ENCODE measurements at regions not wholly inside any gene's neighbourhood (a gene's known extent, or its start where the extent isn't known, plus 50 kb on each side); places are given as distances from the start of the nearest gene placed in this dataset.

DNA sequence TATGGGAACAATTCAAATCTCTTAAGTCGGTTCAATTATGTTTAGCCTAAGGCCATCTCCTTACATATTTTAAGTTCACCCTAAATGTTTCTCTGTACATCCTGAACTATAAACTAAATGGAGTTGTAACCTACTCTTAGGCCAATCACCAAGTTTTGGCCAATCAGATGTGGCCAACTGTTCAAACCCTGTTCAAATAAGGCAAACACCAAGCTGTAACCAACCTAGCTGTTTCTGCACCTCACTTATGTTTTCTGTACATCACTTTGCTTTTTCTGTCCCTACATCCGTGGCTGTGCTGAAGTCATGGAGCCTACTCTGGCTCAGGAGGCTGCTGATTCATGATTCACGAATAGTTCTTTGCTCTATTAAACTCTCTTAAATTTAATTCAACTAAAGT lies 165.3 kb downstream of the GASK1B start:
- peaks cover 12% of the 10 kb centered on the region for H3K27me3 Mint-ChIP-seq
- H3K4me3 Mint-ChIP-seq, result no peak overlapping the region
- no peak overlapping the region for H3K27ac Mint-ChIP-seq
- H3K36me3 Mint-ChIP-seq (ENCODE audit: low read depth), result no peaks in the 10 kb centered on the region
- H3K4me1 Mint-ChIP-seq, result no peaks in the 10 kb centered on the region
- no peak for ATAC-seq (replicated peaks)
- no peaks in the 10 kb centered on the region for H3K9me3 Mint-ChIP-seq

DNA sequence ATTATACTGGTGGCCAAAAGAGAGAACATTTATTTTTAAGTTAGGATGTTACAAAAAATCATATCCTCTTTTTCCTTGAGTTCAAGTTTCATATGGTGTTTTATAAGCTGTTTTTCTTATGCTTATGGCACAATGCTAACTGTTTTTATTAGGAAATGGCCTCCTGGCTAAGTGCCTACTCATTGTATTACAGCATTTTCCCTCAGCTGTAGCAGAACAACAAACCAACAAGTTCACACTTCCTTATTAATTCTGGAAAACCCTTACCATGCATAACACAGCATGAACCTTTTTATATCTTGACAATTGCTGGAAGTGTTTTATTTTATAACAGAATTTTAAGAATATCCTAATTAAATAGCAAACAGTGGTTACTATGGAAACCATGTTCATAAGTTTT lies 165.8 kb downstream of the GASK1B start:
- Mint-ChIP-seq H3K9me3 (no peaks in the 10 kb centered on the region), H3K27ac (no peak overlapping the region), H3K36me3 (ENCODE audit: low read depth) (no peaks in the 10 kb centered on the region), H3K4me3 (no peak overlapping the region), H3K27me3 (peaks cover 12% of the 10 kb centered on the region), H3K4me1 (no peaks in the 10 kb centered on the region)
- ATAC-seq (replicated peaks), result no peak

DNA sequence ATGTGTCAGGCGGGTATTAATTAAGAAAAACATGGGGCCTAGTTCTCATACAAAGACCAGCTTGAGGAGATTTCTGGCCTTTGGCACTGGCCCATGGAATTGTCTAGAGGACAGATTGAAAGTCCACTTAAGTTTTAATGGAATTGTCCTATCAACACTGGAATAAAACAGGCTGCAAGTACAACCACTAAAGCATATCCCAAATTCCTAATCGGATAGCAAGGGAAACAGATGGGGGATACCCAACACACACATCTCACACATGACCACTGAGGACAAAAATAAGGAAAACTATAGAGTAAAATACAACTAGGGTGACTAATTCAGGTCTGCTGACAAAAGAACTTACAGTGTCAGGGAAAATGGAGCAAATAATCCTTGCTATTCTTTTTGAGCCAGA lies 167.8 kb downstream of the GASK1B start:
- Mint-ChIP-seq H3K9me3 (no peaks in the 10 kb centered on the region), H3K27ac (no peak overlapping the region), H3K27me3 (peaks cover 11% of the 10 kb centered on the region), H3K36me3 (ENCODE audit: low read depth) (no peaks in the 10 kb centered on the region), H3K4me3 (no peak overlapping the region), H3K4me1 (peaks cover 5% of the 10 kb centered on the region)
- no peak for ATAC-seq (replicated peaks)

DNA sequence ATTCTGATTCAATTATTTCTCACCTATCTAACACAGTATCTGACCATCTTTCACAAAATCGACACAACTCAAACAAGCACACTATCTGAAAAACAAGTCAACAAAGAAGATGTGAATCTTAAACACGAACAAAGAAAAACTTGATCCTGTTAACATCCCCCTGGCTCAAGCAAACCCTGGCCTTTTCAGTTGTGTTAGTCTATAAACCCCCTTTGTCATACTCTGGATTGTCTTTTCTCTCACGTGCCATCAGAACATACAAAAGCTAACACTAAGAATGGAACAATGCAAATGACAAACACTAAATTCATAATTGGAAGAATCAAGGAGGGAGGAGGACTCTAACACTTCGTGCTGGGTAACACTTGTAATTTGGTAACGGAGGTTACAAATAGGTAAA lies 168.7 kb downstream of the GASK1B start:
- Mint-ChIP-seq H3K36me3 (ENCODE audit: low read depth) (no peaks in the 10 kb centered on the region), H3K9me3 (no peaks in the 10 kb centered on the region)
- no peak for ATAC-seq (replicated peaks)

DNA sequence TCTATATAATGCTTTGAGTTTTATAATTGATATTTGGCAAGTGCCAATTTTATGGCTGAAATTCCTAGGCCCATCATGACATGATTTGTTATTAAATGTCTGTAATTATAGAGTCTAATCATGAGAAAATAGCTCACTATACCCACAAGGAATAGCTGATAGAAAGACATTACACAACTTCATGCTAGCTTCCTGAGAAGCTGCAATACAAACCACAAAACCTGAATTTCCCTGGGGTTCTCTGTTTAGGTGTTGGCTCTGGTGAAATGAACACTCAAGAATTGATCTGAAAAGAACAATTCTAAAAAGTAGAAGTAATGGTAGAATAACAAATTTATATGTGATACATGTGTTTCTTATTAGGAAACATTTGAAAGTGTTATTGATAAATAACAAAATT lies 169.6 kb downstream of the GASK1B start:
- H3K27me3 Mint-ChIP-seq, result peaks cover 4% of the 10 kb centered on the region
- H3K36me3 Mint-ChIP-seq (ENCODE audit: low read depth), result no peaks in the 10 kb centered on the region
- H3K27ac Mint-ChIP-seq, result no peak overlapping the region
- no peak for ATAC-seq (replicated peaks)
- H3K4me3 Mint-ChIP-seq, result no peak overlapping the region
- H3K9me3 Mint-ChIP-seq, result no peaks in the 10 kb centered on the region
- peaks cover 5% of the 10 kb centered on the region for H3K4me1 Mint-ChIP-seq

More for the DNA sequence above, 168.7 kb downstream of the GASK1B start:
- H3K27me3 Mint-ChIP-seq, result peaks cover 11% of the 10 kb centered on the region
- H3K27ac Mint-ChIP-seq, result no peak overlapping the region
- H3K4me3 Mint-ChIP-seq, result no peak overlapping the region
- peaks cover 5% of the 10 kb centered on the region for H3K4me1 Mint-ChIP-seq

DNA sequence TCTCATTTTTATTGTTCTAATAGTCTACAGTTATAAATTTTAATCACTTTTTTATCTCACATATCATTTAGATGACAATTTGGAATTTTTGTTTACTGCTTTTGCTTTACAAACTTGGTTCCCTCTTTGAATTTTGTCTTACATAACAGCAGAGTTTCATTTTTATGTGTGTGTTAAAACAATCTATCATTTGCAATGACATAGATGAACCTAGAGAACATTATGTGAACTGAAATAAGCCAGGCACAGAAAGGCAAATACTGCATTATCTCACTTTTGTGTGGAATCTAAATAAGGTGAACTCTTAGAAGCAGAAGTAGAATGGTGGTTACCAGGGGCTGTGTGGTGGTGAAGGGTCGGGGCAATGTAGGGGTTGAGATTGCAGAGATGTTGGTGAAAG lies 170.7 kb downstream of the GASK1B start:
- Mint-ChIP-seq H3K36me3 (ENCODE audit: low read depth) (no peaks in the 10 kb centered on the region), H3K4me1 (peaks cover 5% of the 10 kb centered on the region), H3K4me3 (no peak overlapping the region), H3K9me3 (no peaks in the 10 kb centered on the region), H3K27me3 (peaks cover 4% of the 10 kb centered on the region), H3K27ac (no peak overlapping the region)
- no peak for ATAC-seq (replicated peaks)

DNA sequence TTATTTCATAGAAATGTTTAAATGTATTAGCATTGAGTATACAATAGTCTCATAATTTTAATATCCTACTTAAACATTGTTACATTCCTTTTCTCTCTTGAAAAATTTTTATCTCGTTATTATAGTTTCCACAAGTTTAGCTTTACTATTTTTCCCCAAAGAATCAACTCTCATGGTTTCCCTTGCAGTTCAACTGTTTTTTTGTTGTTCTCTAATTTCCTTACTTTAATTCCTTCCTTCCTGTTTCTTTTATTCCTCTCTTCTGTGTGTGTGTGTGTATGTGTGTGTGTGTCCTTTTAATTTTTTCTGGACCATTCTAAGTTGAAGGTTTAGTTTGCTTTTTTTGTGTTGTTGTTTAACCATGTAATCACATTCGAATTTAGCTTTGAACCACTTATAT lies 171.1 kb downstream of the GASK1B start:
- Mint-ChIP-seq H3K4me3 (no peak overlapping the region), H3K9me3 (no peaks in the 10 kb centered on the region), H3K27me3 (peaks cover 4% of the 10 kb centered on the region), H3K4me1 (peaks cover 5% of the 10 kb centered on the region), H3K27ac (no peak overlapping the region), H3K36me3 (ENCODE audit: low read depth) (no peaks in the 10 kb centered on the region)
- no peak for ATAC-seq (replicated peaks)

DNA sequence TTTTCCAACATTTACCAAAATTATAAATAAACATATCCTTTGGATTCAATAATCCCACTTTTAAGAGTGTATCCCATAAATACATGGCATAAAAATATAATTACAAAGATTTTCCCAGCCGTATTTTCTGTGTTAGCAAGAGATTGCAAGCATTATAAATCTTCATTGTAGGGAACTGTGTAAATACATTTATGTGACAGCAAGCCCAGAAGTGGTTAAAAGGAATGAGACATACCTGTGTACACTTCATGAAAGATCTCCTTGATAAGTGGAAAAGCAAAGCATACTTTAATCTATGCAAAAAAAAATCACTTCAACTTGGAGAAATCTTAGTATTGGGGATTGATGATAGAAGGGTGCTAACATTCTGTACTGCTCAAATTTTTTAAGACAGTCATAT lies 173.1 kb downstream of the GASK1B start:
- Mint-ChIP-seq H3K27me3 (peaks cover 4% of the 10 kb centered on the region), H3K36me3 (ENCODE audit: low read depth) (no peaks in the 10 kb centered on the region), H3K4me1 (peaks cover 5% of the 10 kb centered on the region), H3K9me3 (no peaks in the 10 kb centered on the region), H3K27ac (no peak overlapping the region), H3K4me3 (no peak overlapping the region)
- no peak for ATAC-seq (replicated peaks)

DNA sequence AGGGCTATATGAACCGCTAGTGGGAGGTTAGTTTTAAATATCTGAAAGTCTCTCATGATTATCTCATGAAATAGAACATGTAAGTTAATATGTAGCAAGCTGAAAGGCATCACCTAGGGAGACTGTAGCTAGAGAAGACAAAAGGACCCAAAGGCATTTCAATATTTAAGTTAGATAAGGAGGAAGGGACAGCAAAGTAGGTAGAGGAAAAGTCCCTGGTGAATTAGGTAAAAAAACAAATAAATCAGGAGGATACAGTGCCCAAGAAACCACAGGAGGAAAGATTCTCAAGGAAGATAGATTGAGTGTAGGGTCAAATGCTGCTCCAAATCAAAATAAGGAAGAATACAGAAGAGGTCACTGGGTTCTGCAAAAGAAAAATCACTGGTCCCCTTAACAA lies 175.5 kb downstream of the GASK1B start:
- no peaks in the 10 kb centered on the region for H3K9me3 Mint-ChIP-seq
- H3K27ac Mint-ChIP-seq, result no peak overlapping the region
- no peaks in the 10 kb centered on the region for H3K36me3 Mint-ChIP-seq (ENCODE audit: low read depth)
- ATAC-seq (replicated peaks), result no peak
- H3K27me3 Mint-ChIP-seq, result peaks cover 4% of the 10 kb centered on the region
- no peak overlapping the region for H3K4me3 Mint-ChIP-seq
- H3K4me1 Mint-ChIP-seq, result peaks cover 5% of the 10 kb centered on the region

DNA sequence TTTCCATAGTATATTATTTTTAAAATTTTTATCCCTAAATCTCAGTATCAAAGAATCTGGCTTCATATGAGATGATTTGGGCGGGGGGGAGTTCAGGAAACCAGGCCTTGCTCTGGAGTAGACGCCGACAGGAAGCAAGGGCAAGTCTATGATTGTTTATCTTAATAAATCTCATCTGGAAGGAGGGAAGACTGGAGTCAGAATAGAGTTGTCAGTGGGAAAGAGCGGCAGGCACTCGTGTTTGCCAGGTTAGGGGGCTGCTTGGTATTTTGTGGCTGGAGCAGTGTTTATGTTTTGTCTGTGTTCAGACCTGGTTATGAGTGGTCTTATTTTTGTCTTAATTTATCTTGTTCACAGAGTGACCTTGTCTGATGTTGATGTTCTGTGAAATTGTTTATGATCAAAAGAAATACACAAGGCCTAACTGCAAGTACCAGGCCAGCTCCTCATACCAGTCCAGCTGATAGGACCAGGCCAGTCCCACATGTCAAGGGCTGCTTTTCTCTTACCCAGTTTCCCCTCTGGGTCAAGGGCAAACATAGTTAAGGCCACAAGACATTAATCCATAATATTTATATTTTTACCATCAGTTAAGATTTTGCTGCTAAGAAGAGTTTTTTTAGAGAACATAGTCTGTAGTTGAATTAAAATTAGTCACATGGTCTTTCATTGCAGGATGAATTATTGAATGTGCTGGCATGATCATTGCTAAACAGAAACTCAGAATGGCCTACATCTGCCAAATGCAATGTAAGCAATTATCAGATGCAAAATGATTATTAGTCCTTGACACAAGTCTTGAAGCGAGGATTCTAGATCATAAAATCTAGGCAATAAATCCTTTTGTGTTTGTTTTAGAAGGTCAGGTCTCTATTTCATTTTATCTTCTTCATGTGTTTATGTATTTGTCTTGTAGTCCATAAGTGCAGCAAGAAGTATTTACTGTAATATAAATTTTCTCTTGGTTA lies 176.5 kb downstream of the GASK1B start:
- Mint-ChIP-seq H3K4me3 (no peak overlapping the region), H3K27ac (no peak overlapping the region), H3K4me1 (peaks cover 5% of the 10 kb centered on the region), H3K27me3 (peaks cover 4% of the 10 kb centered on the region), H3K36me3 (ENCODE audit: low read depth) (no peaks in the 10 kb centered on the region), H3K9me3 (no peaks in the 10 kb centered on the region)
- no peak for ATAC-seq (replicated peaks)

DNA sequence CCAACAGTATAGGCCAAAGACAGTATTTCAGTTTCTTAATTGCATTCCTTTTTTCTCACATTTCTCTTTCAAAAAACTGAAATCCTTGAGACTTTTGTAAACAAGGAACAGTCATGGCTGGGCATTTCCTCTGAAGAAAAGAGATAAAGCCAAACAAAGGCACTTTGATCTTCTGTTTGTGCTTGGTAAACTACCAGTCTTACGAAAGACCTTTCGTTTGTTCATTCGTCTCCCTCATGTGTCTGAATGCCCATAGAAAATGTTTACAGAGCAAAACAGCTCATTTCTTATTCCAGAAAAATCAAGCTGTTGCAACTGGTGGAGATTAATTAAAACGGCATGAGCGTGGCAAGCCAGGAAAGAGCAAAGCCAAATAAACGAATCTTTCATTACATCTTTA lies 178.0 kb downstream of the GASK1B start:
- H3K4me1 Mint-ChIP-seq, result no peaks in the 10 kb centered on the region

DNA sequence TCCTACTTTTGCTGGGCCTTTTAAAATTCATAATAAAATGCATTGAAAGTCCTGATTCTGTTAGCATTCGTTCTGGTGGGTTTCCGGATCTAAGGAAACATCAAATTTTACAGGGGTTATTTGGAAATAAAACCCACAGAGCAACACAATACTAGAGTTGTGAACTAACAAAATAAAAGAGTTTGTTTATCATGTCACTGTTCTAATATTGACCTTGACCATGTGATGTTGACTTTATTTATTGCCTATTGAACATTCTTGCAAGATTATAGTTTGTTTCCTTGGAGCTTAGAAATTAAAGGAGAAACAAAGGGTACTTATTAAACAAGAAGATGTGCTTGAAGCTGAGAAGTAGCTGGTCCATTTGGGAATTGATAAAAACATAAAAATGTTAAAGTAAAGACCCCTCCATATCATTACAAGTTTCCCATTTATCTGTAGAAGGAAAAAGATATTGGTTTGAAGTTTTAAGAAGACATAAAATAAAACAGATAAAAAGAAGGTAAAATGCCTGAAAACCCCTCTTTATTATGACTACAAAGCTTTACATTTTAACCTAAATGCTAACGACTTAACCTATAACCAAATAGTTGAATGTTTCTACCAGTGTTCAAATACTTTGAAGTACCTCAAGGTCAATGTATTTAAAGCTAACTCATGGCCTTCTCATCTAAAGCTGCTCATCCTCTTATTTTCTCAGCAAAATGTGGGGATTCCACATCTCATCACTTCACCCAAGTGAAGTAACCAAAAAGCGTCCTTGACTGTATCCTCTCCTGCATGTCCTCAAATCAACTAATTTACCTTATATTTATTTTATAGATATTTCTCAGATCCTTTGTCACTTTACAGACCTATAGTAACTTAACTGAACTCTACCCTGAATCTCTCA lies 179.6 kb downstream of the GASK1B start:
- Mint-ChIP-seq H3K4me3 (no peak overlapping the region), H3K9me3 (no peaks in the 10 kb centered on the region), H3K27ac (no peak overlapping the region), H3K36me3 (ENCODE audit: low read depth) (no peaks in the 10 kb centered on the region), H3K4me1 (no peaks in the 10 kb centered on the region), H3K27me3 (no peaks in the 10 kb centered on the region)
- ATAC-seq (replicated peaks), result no peak

More for the DNA sequence above, 178.0 kb downstream of the GASK1B start:
- H3K27me3 Mint-ChIP-seq, result peaks cover under 1% of the 10 kb centered on the region
- no peak for ATAC-seq (replicated peaks)
- no peaks in the 10 kb centered on the region for H3K9me3 Mint-ChIP-seq
- H3K27ac Mint-ChIP-seq, result no peak overlapping the region
- H3K4me3 Mint-ChIP-seq, result no peak overlapping the region
- H3K36me3 Mint-ChIP-seq (ENCODE audit: low read depth), result no peaks in the 10 kb centered on the region

DNA sequence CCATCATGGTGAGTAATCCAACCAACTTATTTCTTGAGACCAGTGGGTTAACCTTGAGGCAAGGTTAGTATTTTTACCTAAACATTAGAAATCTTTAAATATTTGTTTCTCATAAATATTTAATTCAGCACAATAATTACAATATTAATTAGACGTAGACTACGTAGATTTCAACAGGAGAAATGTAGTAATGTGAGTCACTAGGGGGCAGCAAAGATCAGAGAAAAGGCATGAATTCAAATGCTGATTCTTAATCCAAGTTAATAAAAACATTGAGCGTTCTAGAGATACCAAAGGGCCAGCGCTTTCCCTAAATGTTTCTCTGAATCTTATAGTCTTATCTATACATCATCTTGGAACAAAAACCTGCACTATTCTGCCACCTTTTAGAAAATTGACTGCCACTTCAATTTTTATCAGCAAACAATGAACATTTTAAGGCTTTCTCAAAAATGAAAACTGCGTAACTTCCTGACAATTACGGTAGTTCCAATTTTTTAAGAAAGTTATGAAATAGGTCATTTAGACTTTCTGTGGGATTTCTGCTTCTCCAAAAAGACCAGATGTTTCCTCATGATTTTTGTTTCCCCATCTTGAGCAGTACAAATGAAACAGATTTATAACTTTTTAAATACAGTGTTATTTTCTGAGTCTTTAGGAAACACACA lies 180.7 kb downstream of the GASK1B start:
- Mint-ChIP-seq H3K27me3 (no peaks in the 10 kb centered on the region), H3K4me1 (no peaks in the 10 kb centered on the region), H3K4me3 (peak overlapping the region; percentile 19), H3K36me3 (ENCODE audit: low read depth) (no peaks in the 10 kb centered on the region), H3K9me3 (no peaks in the 10 kb centered on the region), H3K27ac (no peak overlapping the region)
- ATAC-seq (replicated peaks), result no peak

DNA sequence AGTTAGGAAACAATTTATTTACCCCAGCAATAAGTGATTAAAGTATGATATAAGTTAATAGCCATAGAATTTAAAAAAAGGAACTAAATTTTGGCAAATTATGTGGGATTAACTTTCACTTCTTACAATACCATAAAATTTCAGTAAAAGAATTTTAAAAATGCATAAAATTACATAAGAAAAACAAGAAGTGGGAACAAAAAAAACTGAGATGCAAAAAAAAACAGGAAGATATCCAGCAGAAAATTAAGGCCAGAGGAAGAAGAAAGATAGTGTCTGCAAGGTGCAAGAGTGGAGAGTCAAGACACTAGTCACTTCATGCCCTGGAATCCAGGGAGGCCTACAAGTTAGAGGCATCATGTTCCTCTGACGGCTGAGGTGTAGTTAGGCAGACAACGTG lies 184.2 kb downstream of the GASK1B start:
- no peak for ATAC-seq (replicated peaks)
- Mint-ChIP-seq H3K4me1 (no peaks in the 10 kb centered on the region), H3K27me3 (peaks cover 7% of the 10 kb centered on the region), H3K27ac (no peak overlapping the region), H3K36me3 (ENCODE audit: low read depth) (no peaks in the 10 kb centered on the region), H3K9me3 (no peaks in the 10 kb centered on the region), H3K4me3 (no peak overlapping the region)
